Neutrophil (primary cell): ENCODE measurements at regions not wholly inside any gene's neighbourhood (a gene's known extent, or its start where the extent isn't known, plus 50 kb on each side); places are given as distances from the start of the nearest gene placed in this dataset.

Source experiments
- H3K27ac ChIP-seq: fragments of 200-600 bp; sonication (generic); 2 replicates; pipeline ENCODE4 v1.5.1; 2016; ENCODE audit warnings: mild to moderate bottlenecking, moderate library complexity
- H3K27me3 ChIP-seq: fragments of 200-600 bp; sonication (generic); 2 replicates; pipeline ENCODE4 v1.6.0; 2016; ENCODE audit warnings: mild to moderate bottlenecking
- H3K36me3 ChIP-seq: fragments of 200-600 bp; sonication (generic); 2 replicates; pipeline ENCODE4 v1.5.1; 2017
- H3K4me1 ChIP-seq, 2 experiments: fragments of 200-600 bp in 1 of 2; sonication (generic) in 1 of 2; 1 replicate in 1 of 2; 2 replicates in 1 of 2; pipeline versions ENCODE4 v1.5.1 to v1.6.1; 2013 to 2016; ENCODE audit warnings: low read depth in 1 of 2, low read length in 1 of 2, mild to moderate bottlenecking in 1 of 2, moderate library complexity in 1 of 2; ENCODE audit not compliant: control insufficient read depth in 1 of 2, insufficient read depth in 1 of 2
- H3K4me3 ChIP-seq, 2 experiments: fragments of 200-600 bp in 1 of 2; sonication (generic) in 1 of 2; 1 replicate in 1 of 2; 2 replicates in 1 of 2; pipeline ENCODE4 v1.5.1; 2013 to 2016; ENCODE audit warnings: low read depth in 1 of 2, low read length in 1 of 2, mild to moderate bottlenecking in 1 of 2, moderate library complexity in 1 of 2
- H3K9me3 ChIP-seq: fragments of 200-600 bp; sonication (generic); 2 replicates; pipeline ENCODE4 v1.5.1; 2016
- TF ChIP-seq, protein P1 (sequence below): fragments of 200-600 bp; sonication (generic); IDR thresholded peaks from 2 replicates; pipeline ENCODE4 v1.5.1; 2016; ENCODE audit warnings: antibody characterized with exemption

GRCh38 chr4:160947653-160948052, 1216.1 kb downstream of the FSTL5 start:
- TF ChIP-seq, protein P1, sequence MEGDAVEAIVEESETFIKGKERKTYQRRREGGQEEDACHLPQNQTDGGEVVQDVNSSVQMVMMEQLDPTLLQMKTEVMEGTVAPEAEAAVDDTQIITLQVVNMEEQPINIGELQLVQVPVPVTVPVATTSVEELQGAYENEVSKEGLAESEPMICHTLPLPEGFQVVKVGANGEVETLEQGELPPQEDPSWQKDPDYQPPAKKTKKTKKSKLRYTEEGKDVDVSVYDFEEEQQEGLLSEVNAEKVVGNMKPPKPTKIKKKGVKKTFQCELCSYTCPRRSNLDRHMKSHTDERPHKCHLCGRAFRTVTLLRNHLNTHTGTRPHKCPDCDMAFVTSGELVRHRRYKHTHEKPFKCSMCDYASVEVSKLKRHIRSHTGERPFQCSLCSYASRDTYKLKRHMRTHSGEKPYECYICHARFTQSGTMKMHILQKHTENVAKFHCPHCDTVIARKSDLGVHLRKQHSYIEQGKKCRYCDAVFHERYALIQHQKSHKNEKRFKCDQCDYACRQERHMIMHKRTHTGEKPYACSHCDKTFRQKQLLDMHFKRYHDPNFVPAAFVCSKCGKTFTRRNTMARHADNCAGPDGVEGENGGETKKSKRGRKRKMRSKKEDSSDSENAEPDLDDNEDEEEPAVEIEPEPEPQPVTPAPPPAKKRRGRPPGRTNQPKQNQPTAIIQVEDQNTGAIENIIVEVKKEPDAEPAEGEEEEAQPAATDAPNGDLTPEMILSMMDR = no peak
- no peaks in the 10 kb centered on the region for H3K4me1 ChIP-seq
- H3K9me3 ChIP-seq = no peaks in the 10 kb centered on the region
- no peaks in the 10 kb centered on the region for H3K27me3 ChIP-seq
- H3K4me3 ChIP-seq = no peak overlapping the region
- no peaks in the 10 kb centered on the region for H3K36me3 ChIP-seq
- H3K27ac ChIP-seq = no peak overlapping the region

GRCh38 chr4:160956875-160957274, 1206.9 kb downstream of the FSTL5 start:
- no peak overlapping the region for H3K27ac ChIP-seq
- no peaks in the 10 kb centered on the region for H3K36me3 ChIP-seq
- TF ChIP-seq, protein P1 = no peak
- no peaks in the 10 kb centered on the region for H3K9me3 ChIP-seq
- H3K4me1 ChIP-seq = no peaks in the 10 kb centered on the region
- no peaks in the 10 kb centered on the region for H3K27me3 ChIP-seq
- H3K4me3 ChIP-seq = no peak overlapping the region

DNA sequence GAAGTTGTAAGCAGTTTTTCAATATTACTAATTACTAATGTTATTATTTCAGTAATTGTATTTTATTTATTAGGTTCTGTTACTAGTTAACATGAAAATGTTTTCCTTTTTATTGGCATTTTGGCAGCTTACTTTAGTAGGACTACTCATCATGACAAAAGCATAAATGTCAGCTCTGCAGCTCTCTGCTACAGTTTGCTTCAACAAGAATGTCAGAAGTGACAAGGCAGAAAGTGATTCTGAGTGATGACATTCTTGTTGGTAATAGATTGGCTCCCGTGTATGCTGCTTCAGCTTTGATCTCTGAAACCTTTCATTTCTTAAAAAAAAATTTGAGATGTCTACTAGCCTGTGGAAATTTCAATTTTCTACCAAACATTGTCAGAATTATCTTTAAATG, 1193.9 kb downstream of the FSTL5 start:
- Histone ChIP-seq H3K27me3 (no peaks in the 10 kb centered on the region), H3K9me3 (no peaks in the 10 kb centered on the region), H3K27ac (no peak overlapping the region), H3K36me3 (no peaks in the 10 kb centered on the region), H3K4me1 (no peaks in the 10 kb centered on the region), H3K4me3 (no peak overlapping the region)
- TF ChIP-seq, protein P1 = no peak

- H3K27me3 ChIP-seq = no peaks in the 10 kb centered on the region
- TF ChIP-seq, protein P1 = no peak
- H3K36me3 ChIP-seq = no peaks in the 10 kb centered on the region
- H3K4me3 ChIP-seq = no peak overlapping the region
- no peak overlapping the region for H3K27ac ChIP-seq
- H3K4me1 ChIP-seq = no peaks in the 10 kb centered on the region
- H3K9me3 ChIP-seq = no peaks in the 10 kb centered on the region
These were observed 1183.7 kb downstream of the FSTL5 start for GRCh38 chr4:160980091-160980490.

DNA sequence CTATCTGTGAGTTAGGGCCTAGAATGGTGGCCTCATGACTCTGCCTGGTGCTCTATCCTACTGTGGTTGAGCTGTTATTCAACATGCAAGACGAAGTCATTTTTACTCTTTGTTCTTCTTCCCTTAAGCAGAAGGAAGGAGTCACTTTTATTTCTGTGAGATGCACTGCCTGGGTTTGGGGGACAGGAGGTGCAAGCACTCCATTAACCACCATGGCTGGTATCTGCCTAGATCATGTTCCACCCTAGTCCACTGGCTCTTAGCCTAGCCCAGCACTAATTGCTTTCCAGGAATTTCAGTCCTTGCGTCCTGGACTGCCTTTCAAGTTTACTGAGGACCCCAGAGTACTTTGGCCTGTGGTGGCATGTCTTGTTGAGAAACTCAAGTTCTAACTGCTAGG, 1182.7 kb downstream of the FSTL5 start:
- TF ChIP-seq, protein P1 = no peak
- H3K27ac ChIP-seq = no peak overlapping the region
- H3K9me3 ChIP-seq = no peaks in the 10 kb centered on the region
- H3K4me1 ChIP-seq = no peaks in the 10 kb centered on the region
- H3K36me3 ChIP-seq = no peaks in the 10 kb centered on the region
- no peaks in the 10 kb centered on the region for H3K27me3 ChIP-seq
- no peak overlapping the region for H3K4me3 ChIP-seq

DNA sequence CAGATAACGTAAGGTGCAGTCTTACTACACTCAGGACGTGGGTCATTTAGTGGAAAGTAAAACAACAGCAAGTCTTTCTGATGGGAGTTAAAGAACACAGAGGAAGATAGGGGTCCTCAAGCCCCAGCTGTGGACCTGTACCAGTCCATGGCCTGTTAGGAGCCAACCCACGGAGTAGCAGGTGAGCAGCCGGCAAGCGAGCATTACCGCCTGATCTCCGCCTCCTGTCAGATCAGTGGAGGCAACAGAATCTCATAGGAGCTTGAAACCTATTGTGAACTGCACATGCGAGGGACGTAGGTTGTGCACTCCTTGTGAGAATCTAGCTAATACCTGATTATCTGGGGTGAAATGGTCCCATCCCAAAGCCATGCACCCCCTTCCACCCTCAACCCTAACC, 1180.8 kb downstream of the FSTL5 start:
- Histone ChIP-seq H3K36me3 (no peaks in the 10 kb centered on the region), H3K27me3 (no peaks in the 10 kb centered on the region), H3K9me3 (no peaks in the 10 kb centered on the region), H3K4me1 (no peaks in the 10 kb centered on the region), H3K27ac (no peak overlapping the region), H3K4me3 (no peak overlapping the region)
- TF ChIP-seq, protein P1 = no peak
